ENCODE measurements at regions not wholly inside any gene's neighbourhood (a gene's known extent, or its start where the extent isn't known, plus 50 kb on each side); places are given as distances from the start of the nearest gene placed in this dataset.

- Histone ChIP-seq H3K79me2 (ENCODE audit: low read length) (no peaks in the 10 kb centered on the region), H3K9me2 (replicated peaks; ENCODE audit: insufficient read depth, low read length) (no peaks in the 10 kb centered on the region), H3K27ac (ENCODE audit: low read length) (no peak overlapping the region), H3K27me3 (ENCODE audit: low read length) (no peaks in the 10 kb centered on the region), H3K4me2 (ENCODE audit: low read depth, low read length, poor library complexity, severe bottlenecking) (no peak overlapping the region), H2AFZ (ENCODE audit: low read length) (no peak overlapping the region), H3K9me3 (ENCODE audit: low read length) (peaks cover 8% of the 10 kb centered on the region), H4K20me1 (ENCODE audit: insufficient read depth, low read depth, low read length) (no peaks in the 10 kb centered on the region), H3K4me3 (ENCODE audit: low read length) (no peak overlapping the region), H3K36me3 (ENCODE audit: insufficient read depth, low read length) (no peaks in the 10 kb centered on the region), H3K4me1 (ENCODE audit: low read length) (no peaks in the 10 kb centered on the region), H3K9ac (ENCODE audit: low read length) (no peak overlapping the region)
- no peak for DNase-seq
These were observed 132.2 kb upstream of the INHBA start for GRCh38 chr7:41834805-41835694.

- no peak overlapping the region for H3K27ac ChIP-seq (ENCODE audit: low read length)
- H3K4me2 ChIP-seq (ENCODE audit: low read depth, low read length, poor library complexity, severe bottlenecking) = no peak overlapping the region
- H3K9ac ChIP-seq (ENCODE audit: low read length) = no peak overlapping the region
These were observed 130.1 kb upstream of the INHBA start for GRCh38 chr7:41832941-41833340.

GRCh38 chr7:41830271-41830670, 127.4 kb upstream of the INHBA start:
- Histone ChIP-seq H2AFZ (ENCODE audit: low read length) (no peak overlapping the region), H4K20me1 (ENCODE audit: insufficient read depth, low read depth, low read length) (no peaks in the 10 kb centered on the region), H3K9me3 (ENCODE audit: low read length) (peaks cover 8% of the 10 kb centered on the region), H3K4me3 (ENCODE audit: low read length) (no peak overlapping the region), H3K27ac (ENCODE audit: low read length) (no peak overlapping the region), H3K79me2 (ENCODE audit: low read length) (no peaks in the 10 kb centered on the region), H3K4me1 (ENCODE audit: low read length) (no peaks in the 10 kb centered on the region), H3K27me3 (ENCODE audit: low read length) (no peaks in the 10 kb centered on the region), H3K4me2 (ENCODE audit: low read depth, low read length, poor library complexity, severe bottlenecking) (no peak overlapping the region), H3K9ac (ENCODE audit: low read length) (no peak overlapping the region), H3K36me3 (ENCODE audit: insufficient read depth, low read length) (no peaks in the 10 kb centered on the region), H3K9me2 (replicated peaks; ENCODE audit: insufficient read depth, low read length) (no peaks in the 10 kb centered on the region)
- no peak for DNase-seq

More at GRCh38 chr7:41832941-41833340, 130.1 kb upstream of the INHBA start:
- peaks cover 8% of the 10 kb centered on the region for H3K9me3 ChIP-seq (ENCODE audit: low read length)
- H3K27me3 ChIP-seq (ENCODE audit: low read length) = no peaks in the 10 kb centered on the region
- no peaks in the 10 kb centered on the region for H3K4me1 ChIP-seq (ENCODE audit: low read length)
- H3K9me2 ChIP-seq (replicated peaks; ENCODE audit: insufficient read depth, low read length) = no peaks in the 10 kb centered on the region
- no peak overlapping the region for H2AFZ ChIP-seq (ENCODE audit: low read length)
- H4K20me1 ChIP-seq (ENCODE audit: insufficient read depth, low read depth, low read length) = no peaks in the 10 kb centered on the region
- no peak overlapping the region for H3K4me3 ChIP-seq (ENCODE audit: low read length)
- H3K36me3 ChIP-seq (ENCODE audit: insufficient read depth, low read length) = no peaks in the 10 kb centered on the region
- DNase-seq = no peak
- H3K79me2 ChIP-seq (ENCODE audit: low read length) = no peaks in the 10 kb centered on the region

GRCh38 chr7:41828911-41829310, 126.0 kb upstream of the INHBA start:
- Histone ChIP-seq H2AFZ (ENCODE audit: low read length) (no peak overlapping the region), H3K27me3 (ENCODE audit: low read length) (no peaks in the 10 kb centered on the region), H3K4me2 (ENCODE audit: low read depth, low read length, poor library complexity, severe bottlenecking) (no peak overlapping the region), H3K27ac (ENCODE audit: low read length) (no peak overlapping the region), H3K9me2 (replicated peaks; ENCODE audit: insufficient read depth, low read length) (no peaks in the 10 kb centered on the region), H3K36me3 (ENCODE audit: insufficient read depth, low read length) (no peaks in the 10 kb centered on the region), H3K79me2 (ENCODE audit: low read length) (no peaks in the 10 kb centered on the region), H3K9ac (ENCODE audit: low read length) (no peak overlapping the region), H4K20me1 (ENCODE audit: insufficient read depth, low read depth, low read length) (no peaks in the 10 kb centered on the region), H3K9me3 (ENCODE audit: low read length) (peaks cover 8% of the 10 kb centered on the region), H3K4me3 (ENCODE audit: low read length) (no peak overlapping the region), H3K4me1 (ENCODE audit: low read length) (no peaks in the 10 kb centered on the region)
- DNase-seq = no peak

- H3K9me2 ChIP-seq (replicated peaks; ENCODE audit: insufficient read depth, low read length) = no peaks in the 10 kb centered on the region
- no peaks in the 10 kb centered on the region for H3K27me3 ChIP-seq (ENCODE audit: low read length)
- no peaks in the 10 kb centered on the region for H4K20me1 ChIP-seq (ENCODE audit: insufficient read depth, low read depth, low read length)
- H3K9me3 ChIP-seq (ENCODE audit: low read length) = peaks cover 3% of the 10 kb centered on the region; the same call in 1 of the 2 replicates
- no peaks in the 10 kb centered on the region for H3K4me1 ChIP-seq (ENCODE audit: low read length)
- no peak overlapping the region for H2AFZ ChIP-seq (ENCODE audit: low read length)
- no peaks in the 10 kb centered on the region for H3K36me3 ChIP-seq (ENCODE audit: insufficient read depth, low read length)
- no peaks in the 10 kb centered on the region for H3K79me2 ChIP-seq (ENCODE audit: low read length)
- no peak overlapping the region for H3K4me2 ChIP-seq (ENCODE audit: low read depth, low read length, poor library complexity, severe bottlenecking)
- H3K27ac ChIP-seq (ENCODE audit: low read length) = no peak overlapping the region
- DNase-seq = no peak
- no peak overlapping the region for H3K9ac ChIP-seq (ENCODE audit: low read length)
- no peak overlapping the region for H3K4me3 ChIP-seq (ENCODE audit: low read length)
These were observed 123.8 kb upstream of the INHBA start for GRCh38 chr7:41826641-41827040.

GRCh38 chr7:41825927-41826480, 123.1 kb upstream of the INHBA start:
- no peak overlapping the region for H3K4me3 ChIP-seq (ENCODE audit: low read length)
- no peak overlapping the region for H2AFZ ChIP-seq (ENCODE audit: low read length)
- H3K9me2 ChIP-seq (replicated peaks; ENCODE audit: insufficient read depth, low read length) = no peaks in the 10 kb centered on the region
- no peak overlapping the region for H3K9ac ChIP-seq (ENCODE audit: low read length)
- no peaks in the 10 kb centered on the region for H3K27me3 ChIP-seq (ENCODE audit: low read length)
- no peaks in the 10 kb centered on the region for H3K4me1 ChIP-seq (ENCODE audit: low read length)
- H3K4me2 ChIP-seq (ENCODE audit: low read depth, low read length, poor library complexity, severe bottlenecking) = no peak overlapping the region
- DNase-seq = no peak
- H3K27ac ChIP-seq (ENCODE audit: low read length) = no peak overlapping the region
- H4K20me1 ChIP-seq (ENCODE audit: insufficient read depth, low read depth, low read length) = no peaks in the 10 kb centered on the region
- no peaks in the 10 kb centered on the region for H3K79me2 ChIP-seq (ENCODE audit: low read length)
- H3K9me3 ChIP-seq (ENCODE audit: low read length) = no peaks in the 10 kb centered on the region; the same call in 1 of the 2 replicates
- H3K36me3 ChIP-seq (ENCODE audit: insufficient read depth, low read length) = no peaks in the 10 kb centered on the region

- no peak overlapping the region for H3K4me3 ChIP-seq (ENCODE audit: low read length)
- H3K79me2 ChIP-seq (ENCODE audit: low read length) = no peaks in the 10 kb centered on the region
- no peak overlapping the region for H3K27ac ChIP-seq (ENCODE audit: low read length)
- H4K20me1 ChIP-seq (ENCODE audit: insufficient read depth, low read depth, low read length) = no peaks in the 10 kb centered on the region
- H3K4me1 ChIP-seq (ENCODE audit: low read length) = no peaks in the 10 kb centered on the region
- DNase-seq = no peak
- H3K9ac ChIP-seq (ENCODE audit: low read length) = no peak overlapping the region
- no peak overlapping the region for H3K4me2 ChIP-seq (ENCODE audit: low read depth, low read length, poor library complexity, severe bottlenecking)
- H3K9me2 ChIP-seq (replicated peaks; ENCODE audit: insufficient read depth, low read length) = no peaks in the 10 kb centered on the region
- H3K36me3 ChIP-seq (ENCODE audit: insufficient read depth, low read length) = no peaks in the 10 kb centered on the region
- no peaks in the 10 kb centered on the region for H3K27me3 ChIP-seq (ENCODE audit: low read length)
- no peaks in the 10 kb centered on the region for H3K9me3 ChIP-seq (ENCODE audit: low read length)
- no peak overlapping the region for H2AFZ ChIP-seq (ENCODE audit: low read length)
These were observed 121.4 kb upstream of the INHBA start for GRCh38 chr7:41824284-41824683.

GRCh38 chr7:41822259-41822817, 119.4 kb upstream of the INHBA start:
- Histone ChIP-seq H3K79me2 (ENCODE audit: low read length) (no peaks in the 10 kb centered on the region), H3K4me1 (ENCODE audit: low read length) (no peaks in the 10 kb centered on the region), H3K4me2 (ENCODE audit: low read depth, low read length, poor library complexity, severe bottlenecking) (no peak overlapping the region), H3K9me3 (ENCODE audit: low read length) (no peaks in the 10 kb centered on the region), H3K9me2 (replicated peaks; ENCODE audit: insufficient read depth, low read length) (no peaks in the 10 kb centered on the region), H3K27me3 (ENCODE audit: low read length) (no peaks in the 10 kb centered on the region), H2AFZ (ENCODE audit: low read length) (no peak overlapping the region), H3K4me3 (ENCODE audit: low read length) (no peak overlapping the region), H3K9ac (ENCODE audit: low read length) (no peak overlapping the region), H4K20me1 (ENCODE audit: insufficient read depth, low read depth, low read length) (no peaks in the 10 kb centered on the region), H3K36me3 (ENCODE audit: insufficient read depth, low read length) (no peaks in the 10 kb centered on the region), H3K27ac (ENCODE audit: low read length) (no peak overlapping the region)
- DNase-seq = no peak
